ENCODE measurements at regions not wholly inside any gene's neighbourhood (a gene's known extent, or its start where the extent isn't known, plus 50 kb on each side); places are given as distances from the start of the nearest gene placed in this dataset.
"Not testable (repeated sequence)": the region's sequence is repeated elsewhere in the genome, so short reads cannot be mapped to it uniquely, and the experiment has no call there.

- Mint-ChIP-seq H3K27me3 (no peaks in the 10 kb centered on the region), H3K27ac (no peak overlapping the region), H3K4me1 (ENCODE audit: low read depth) (no peaks in the 10 kb centered on the region), H3K36me3 (ENCODE audit: low read depth) (no peaks in the 10 kb centered on the region), H3K4me3 (no peak overlapping the region), H3K9me3 (peaks cover 4% of the 10 kb centered on the region)
- ChIA-PET CTCF (no interaction called here), POLR2A (no interaction called here)
- Histone ChIP-seq H3K36me3 (ENCODE audit: insufficient read depth, low read length) (no peaks in the 10 kb centered on the region), H3K9me3 (ENCODE audit: control insufficient read depth in 1 of 2, insufficient read depth in 1 of 2, low read length in 2 of 2) (peaks cover 0 to 5% of the 10 kb centered on the region in 2 experiments), H3K4me1 (ENCODE audit: insufficient read depth, low read length) (no peaks in the 10 kb centered on the region), H3K4me3 (ENCODE audit: low read length) (no peak overlapping the region), H3K27ac (ENCODE audit: low read depth in 1 of 2, low read length in 2 of 2) (no peak overlapping the region), H3K27me3 (ENCODE audit: control insufficient read depth in 1 of 2, insufficient read depth in 2 of 2, low read length in 2 of 2) (no peaks in the 10 kb centered on the region)
- ATAC-seq (ENCODE audit: poor library complexity) (no peak), DNase-seq (no peak)
- TF ChIP-seq CTCF (IDR thresholded peaks at IDR 0.05): no peak
- intact Hi-C loops (cut with DNase I, micrococcal nuclease): no loop called here
These were observed 110.8 kb upstream of the GREM2 start for GRCh38 chr1:240722788-240723187.

GRCh38 chr1:240720976-240721375 lies 109.0 kb upstream of the GREM2 start:
- intact Hi-C loops (cut with DNase I, micrococcal nuclease): no loop called here
- ATAC-seq (ENCODE audit: poor library complexity): no peak
- CTCF ChIA-PET: no interaction called here
- Mint-ChIP-seq H3K27me3 (no peaks in the 10 kb centered on the region), H3K4me1 (ENCODE audit: low read depth) (no peaks in the 10 kb centered on the region), H3K27ac (no peak overlapping the region), H3K9me3 (no peaks in the 10 kb centered on the region), H3K4me3 (no peak overlapping the region), H3K36me3 (ENCODE audit: low read depth) (no peaks in the 10 kb centered on the region)
- POLR2A ChIA-PET: no interaction called here
- H3K4me1 ChIP-seq (ENCODE audit: insufficient read depth, low read length): no peaks in the 10 kb centered on the region
- no peak overlapping the region for H3K27ac ChIP-seq (ENCODE audit: low read depth in 1 of 2, low read length in 2 of 2)
- DNase-seq: no peak
- no peak for TF ChIP-seq CTCF (IDR thresholded peaks at IDR 0.05)
- H3K4me3 ChIP-seq (ENCODE audit: low read length): no peak overlapping the region
- no peaks in the 10 kb centered on the region for H3K27me3 ChIP-seq (ENCODE audit: control insufficient read depth in 1 of 2, insufficient read depth in 2 of 2, low read length in 2 of 2)
- peaks cover 0 to 5% of the 10 kb centered on the region in 2 experiments for H3K9me3 ChIP-seq (ENCODE audit: control insufficient read depth in 1 of 2, insufficient read depth in 1 of 2, low read length in 2 of 2)
- H3K36me3 ChIP-seq (ENCODE audit: insufficient read depth, low read length): no peaks in the 10 kb centered on the region

GRCh38 chr1:240719953-240720700 lies 108.2 kb upstream of the GREM2 start:
- CTCF ChIA-PET: no interaction called here
- ATAC-seq (ENCODE audit: poor library complexity): no peak
- no peak for TF ChIP-seq CTCF (IDR thresholded peaks at IDR 0.05)
- H3K27ac Mint-ChIP-seq: no peak overlapping the region
- H3K36me3 ChIP-seq (ENCODE audit: insufficient read depth, low read length): no peaks in the 10 kb centered on the region
- H3K4me1 Mint-ChIP-seq (ENCODE audit: low read depth): no peaks in the 10 kb centered on the region
- H3K9me3 ChIP-seq (ENCODE audit: control insufficient read depth in 1 of 2, insufficient read depth in 1 of 2, low read length in 2 of 2): peaks cover 0 to 4% of the 10 kb centered on the region in 2 experiments
- intact Hi-C loops (cut with DNase I, micrococcal nuclease): no loop called here
- no peaks in the 10 kb centered on the region for H3K27me3 Mint-ChIP-seq
- no peaks in the 10 kb centered on the region for H3K9me3 Mint-ChIP-seq
- no peak for DNase-seq
- POLR2A ChIA-PET: no interaction called here
- no peak overlapping the region for H3K4me3 ChIP-seq (ENCODE audit: low read length)
- no peak overlapping the region for H3K4me3 Mint-ChIP-seq
- H3K4me1 ChIP-seq (ENCODE audit: insufficient read depth, low read length): no peaks in the 10 kb centered on the region
- H3K27ac ChIP-seq (ENCODE audit: low read depth in 1 of 2, low read length in 2 of 2): no peak overlapping the region
- no peaks in the 10 kb centered on the region for H3K36me3 Mint-ChIP-seq (ENCODE audit: low read depth)
- no peaks in the 10 kb centered on the region for H3K27me3 ChIP-seq (ENCODE audit: control insufficient read depth in 1 of 2, insufficient read depth in 2 of 2, low read length in 2 of 2)

- H3K27ac Mint-ChIP-seq; H3K9me3 ChIP-seq (ENCODE audit: control insufficient read depth in 1 of 2, insufficient read depth in 1 of 2, low read length in 2 of 2); H3K9me3 Mint-ChIP-seq; H3K4me3 Mint-ChIP-seq; H3K36me3 Mint-ChIP-seq (ENCODE audit: low read depth); H3K27me3 Mint-ChIP-seq; H3K27me3 ChIP-seq (ENCODE audit: control insufficient read depth in 1 of 2, insufficient read depth in 2 of 2, low read length in 2 of 2); H3K4me1 ChIP-seq (ENCODE audit: insufficient read depth, low read length); POLR2A ChIA-PET; H3K36me3 ChIP-seq (ENCODE audit: insufficient read depth, low read length); H3K4me1 Mint-ChIP-seq (ENCODE audit: low read depth); ATAC-seq (ENCODE audit: poor library complexity); DNase-seq; intact Hi-C loops (cut with DNase I, micrococcal nuclease); CTCF ChIA-PET; H3K4me3 ChIP-seq (ENCODE audit: low read length); H3K27ac ChIP-seq (ENCODE audit: low read depth in 1 of 2, low read length in 2 of 2): not testable (repeated sequence)
These were observed 104.6 kb upstream of the GREM2 start for GRCh38 chr1:240716538-240716937.
